Activated T-helper 2 cell treated with anti-CD3 and anti-CD28 coated beads, Interferon-gamma antibody, Interleukin-2, Interleukin-4, amounts not matched to agents 10 μg/mL and 5 μg/mL and 100 μg/mL, durations not matched to agents 14 hours and 24 hours and 36 hours (primary cell): ENCODE measurements at regions not wholly inside any gene's neighbourhood (a gene's known extent, or its start where the extent isn't known, plus 50 kb on each side); places are given as distances from the start of the nearest gene placed in this dataset.

Experiments used
- DNase-seq: peaks from one replicate; pipeline ENCODE4 v3.0.0; 2021; ENCODE audit warnings: low spot score
- H3K27ac Mint-ChIP-seq: one replicate; pipeline ENCODE4 v1.8.0; 2021; ENCODE audit warnings: mixed read lengths
- H3K27me3 Mint-ChIP-seq: one replicate; pipeline ENCODE4 v1.8.0; 2021; ENCODE audit warnings: low read depth, mixed read lengths
- H3K36me3 Mint-ChIP-seq: one replicate; pipeline ENCODE4 v1.8.0; 2021; ENCODE audit warnings: low read depth, mixed read lengths
- H3K4me1 Mint-ChIP-seq: one replicate; pipeline ENCODE4 v1.8.0; 2021; ENCODE audit warnings: low read depth, mixed read lengths
- H3K4me3 Mint-ChIP-seq: one replicate; pipeline ENCODE4 v1.8.0; 2021; ENCODE audit warnings: low read depth, mild to moderate bottlenecking, moderate library complexity, mixed read lengths
- H3K9me3 Mint-ChIP-seq: one replicate; pipeline ENCODE4 v1.8.0; 2021; ENCODE audit warnings: mixed read lengths
- intact Hi-C: fragments of 100-400 bp; cut with micrococcal nuclease; formaldehyde crosslinking; loops from one replicate; pipeline ENCODE4 v1.15.1; 2023

DNA sequence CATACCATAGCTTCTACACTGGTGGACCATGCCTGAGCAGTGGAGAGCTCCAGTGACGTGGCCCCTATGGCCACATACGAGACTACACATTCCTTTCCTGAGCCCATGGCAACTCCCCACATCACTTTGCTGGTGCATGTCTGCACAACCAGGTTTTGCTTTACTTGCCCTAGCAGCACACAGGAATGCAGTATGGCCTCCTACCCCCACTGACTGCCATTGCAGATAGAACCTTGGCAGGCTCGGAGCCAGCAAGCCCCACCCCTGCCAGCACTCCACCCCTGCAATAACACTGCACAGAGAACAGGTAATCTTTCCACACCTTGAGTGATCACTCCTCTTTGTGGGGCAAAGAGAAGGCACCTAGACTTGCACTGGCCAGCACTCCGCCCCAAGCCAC lies 531.9 kb upstream of the CAMK1G start:
- intact Hi-C loops = no loop called here
- Mint-ChIP-seq H3K36me3 (no peaks in the 10 kb centered on the region), H3K4me3 (no peak overlapping the region), H3K9me3 (no peaks in the 10 kb centered on the region), H3K4me1 (no peaks in the 10 kb centered on the region), H3K27ac (no peak overlapping the region), H3K27me3 (no peaks in the 10 kb centered on the region)
- no peak for DNase-seq

DNA sequence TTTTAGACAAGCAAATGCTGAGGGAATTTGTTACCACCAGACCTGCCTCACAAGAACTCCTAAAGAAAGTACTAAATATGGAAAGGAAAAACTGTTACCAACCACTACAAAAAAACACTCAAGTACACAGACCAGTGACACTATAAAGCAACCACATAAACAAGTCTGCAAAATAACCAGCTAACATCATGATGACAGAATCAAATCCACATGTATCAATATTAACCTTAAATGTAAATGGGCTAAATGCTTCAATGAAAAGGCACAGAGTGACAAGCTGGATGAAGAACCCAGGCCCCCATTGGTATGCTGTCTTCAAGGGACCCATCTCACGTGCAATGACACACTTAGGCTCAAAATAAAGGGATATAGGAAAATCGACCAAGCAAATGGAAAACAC lies 529.9 kb upstream of the CAMK1G start:
- intact Hi-C loops = no loop called here
- no peaks in the 10 kb centered on the region for H3K9me3 Mint-ChIP-seq
- H3K27me3 Mint-ChIP-seq = no peaks in the 10 kb centered on the region
- no peak for DNase-seq
- H3K27ac Mint-ChIP-seq = no peak overlapping the region
- H3K4me1 Mint-ChIP-seq = no peaks in the 10 kb centered on the region
- no peaks in the 10 kb centered on the region for H3K36me3 Mint-ChIP-seq
- no peak overlapping the region for H3K4me3 Mint-ChIP-seq

DNA sequence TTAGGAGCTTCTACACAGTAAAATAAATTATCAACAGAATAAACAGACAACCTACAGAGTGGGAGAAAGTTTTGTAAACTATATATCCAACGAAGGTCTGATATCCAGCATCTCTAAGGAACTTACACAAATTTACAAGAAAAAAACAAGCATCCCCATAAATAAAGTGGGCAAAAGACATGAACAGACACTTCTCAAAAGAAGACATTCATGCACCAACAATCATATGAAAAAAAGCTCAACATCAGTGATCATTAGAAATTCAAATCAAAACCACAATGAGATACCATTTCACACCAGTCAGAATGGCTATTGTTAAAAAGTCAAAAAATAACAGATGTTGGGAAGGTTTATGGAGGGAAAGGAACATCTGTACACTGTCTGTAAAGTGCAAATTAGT lies 526.4 kb upstream of the CAMK1G start:
- intact Hi-C loops = no loop called here
- DNase-seq = no peak
- Mint-ChIP-seq H3K4me3 (no peak overlapping the region), H3K36me3 (no peaks in the 10 kb centered on the region), H3K4me1 (no peaks in the 10 kb centered on the region), H3K9me3 (no peaks in the 10 kb centered on the region), H3K27me3 (no peaks in the 10 kb centered on the region), H3K27ac (no peak overlapping the region)

DNA sequence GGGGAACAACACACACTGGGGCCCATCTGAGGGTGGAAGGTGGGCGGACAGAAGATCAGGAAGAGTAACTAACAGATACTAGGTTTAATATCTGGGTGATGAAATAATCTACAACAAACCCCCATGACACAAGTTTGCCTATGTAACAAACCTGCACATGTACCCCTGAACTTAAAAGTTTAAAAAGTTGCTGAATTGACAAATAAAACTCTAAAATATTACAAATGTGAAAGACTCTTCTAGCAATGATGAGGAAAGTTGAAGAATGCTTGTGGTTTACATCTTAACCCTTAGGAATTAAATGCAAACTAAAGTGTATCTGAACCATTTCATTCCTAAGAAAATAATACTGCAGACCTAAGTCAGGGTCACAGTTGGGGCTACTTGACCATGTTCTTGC lies 525.6 kb upstream of the CAMK1G start:
- Mint-ChIP-seq H3K4me1 (no peaks in the 10 kb centered on the region), H3K27me3 (no peaks in the 10 kb centered on the region), H3K36me3 (no peaks in the 10 kb centered on the region), H3K4me3 (no peak overlapping the region), H3K27ac (no peak overlapping the region), H3K9me3 (no peaks in the 10 kb centered on the region)
- intact Hi-C loops = no loop called here
- no peak for DNase-seq

DNA sequence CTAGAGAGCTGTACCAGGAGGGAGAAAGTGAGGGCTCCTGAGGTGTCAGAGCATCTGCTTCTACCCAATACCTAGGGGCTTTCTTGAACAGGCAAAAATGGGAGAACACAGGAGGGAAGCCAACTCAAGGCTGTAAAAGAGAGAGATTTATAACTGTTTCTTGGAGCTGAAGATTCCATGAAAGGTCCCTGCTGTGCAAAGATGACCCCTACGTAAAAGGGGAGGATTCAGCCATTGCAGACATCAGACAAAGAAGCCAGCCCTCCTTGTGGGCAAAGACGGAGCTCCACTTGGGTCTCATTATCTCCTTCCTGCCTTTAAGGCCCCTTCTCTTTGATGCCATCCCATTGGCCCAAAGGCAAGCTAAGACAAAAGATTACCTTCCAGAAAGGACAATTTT lies 524.1 kb upstream of the CAMK1G start:
- no peak overlapping the region for H3K27ac Mint-ChIP-seq
- no peaks in the 10 kb centered on the region for H3K36me3 Mint-ChIP-seq
- intact Hi-C loops = no loop called here
- H3K27me3 Mint-ChIP-seq = no peaks in the 10 kb centered on the region
- H3K9me3 Mint-ChIP-seq = no peaks in the 10 kb centered on the region
- no peaks in the 10 kb centered on the region for H3K4me1 Mint-ChIP-seq
- H3K4me3 Mint-ChIP-seq = no peak overlapping the region
- no peak for DNase-seq

DNA sequence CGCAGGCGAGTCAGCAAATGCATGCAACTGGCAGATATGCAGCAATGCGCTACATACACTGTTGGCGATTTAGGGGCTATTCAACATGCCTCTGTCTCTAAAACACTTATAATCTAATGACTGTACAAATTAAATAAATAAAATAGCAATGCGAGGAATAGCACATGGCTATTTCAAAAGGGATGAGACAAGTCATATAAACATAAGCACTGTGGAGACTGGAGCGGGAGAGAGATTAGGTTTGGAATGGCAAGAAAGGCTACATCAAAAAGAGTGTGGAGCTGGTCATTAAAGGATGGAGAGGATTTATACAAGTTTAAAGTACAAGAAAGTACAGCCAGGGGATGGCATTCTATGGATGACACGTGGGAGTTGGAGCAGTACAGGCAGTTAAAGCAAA lies 523.5 kb upstream of the CAMK1G start:
- H3K27me3 Mint-ChIP-seq = no peaks in the 10 kb centered on the region

GRCh38 chr1:209062081-209062620 lies 521.4 kb upstream of the CAMK1G start:
- intact Hi-C loops = no loop called here
- Mint-ChIP-seq H3K4me1 (no peaks in the 10 kb centered on the region), H3K36me3 (no peaks in the 10 kb centered on the region), H3K9me3 (no peaks in the 10 kb centered on the region), H3K27me3 (no peaks in the 10 kb centered on the region), H3K4me3 (no peak overlapping the region), H3K27ac (no peak overlapping the region)
- no peak for DNase-seq

More for the DNA sequence above, 523.5 kb upstream of the CAMK1G start:
- DNase-seq = no peak
- H3K4me1 Mint-ChIP-seq = no peaks in the 10 kb centered on the region
- no peaks in the 10 kb centered on the region for H3K9me3 Mint-ChIP-seq
- no peak overlapping the region for H3K27ac Mint-ChIP-seq
- intact Hi-C loops = no loop called here
- no peak overlapping the region for H3K4me3 Mint-ChIP-seq
- H3K36me3 Mint-ChIP-seq = no peaks in the 10 kb centered on the region

DNA sequence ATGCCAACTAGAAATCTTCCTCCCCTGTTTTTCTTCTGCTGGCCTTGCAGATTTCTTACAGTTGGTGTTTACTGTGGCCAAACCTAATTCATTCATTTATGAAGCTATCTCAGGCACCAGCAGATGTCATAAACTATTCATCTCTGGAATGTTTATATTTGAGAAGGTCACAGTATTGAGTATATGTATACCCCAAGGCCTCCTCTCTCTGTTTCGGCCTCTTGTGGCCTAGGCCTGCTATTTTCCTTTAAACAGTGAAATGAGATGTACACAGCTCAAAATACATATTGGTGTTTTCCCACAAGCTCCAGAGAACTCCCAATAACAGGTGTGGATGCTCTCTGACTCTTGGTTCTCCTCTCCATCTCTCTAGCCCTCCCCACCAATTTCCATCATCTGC lies 520.7 kb upstream of the CAMK1G start:
- Mint-ChIP-seq H3K36me3 (no peaks in the 10 kb centered on the region), H3K4me3 (no peak overlapping the region), H3K4me1 (no peaks in the 10 kb centered on the region), H3K9me3 (no peaks in the 10 kb centered on the region), H3K27me3 (no peaks in the 10 kb centered on the region), H3K27ac (no peak overlapping the region)
- intact Hi-C loops = no loop called here
- no peak for DNase-seq

DNA sequence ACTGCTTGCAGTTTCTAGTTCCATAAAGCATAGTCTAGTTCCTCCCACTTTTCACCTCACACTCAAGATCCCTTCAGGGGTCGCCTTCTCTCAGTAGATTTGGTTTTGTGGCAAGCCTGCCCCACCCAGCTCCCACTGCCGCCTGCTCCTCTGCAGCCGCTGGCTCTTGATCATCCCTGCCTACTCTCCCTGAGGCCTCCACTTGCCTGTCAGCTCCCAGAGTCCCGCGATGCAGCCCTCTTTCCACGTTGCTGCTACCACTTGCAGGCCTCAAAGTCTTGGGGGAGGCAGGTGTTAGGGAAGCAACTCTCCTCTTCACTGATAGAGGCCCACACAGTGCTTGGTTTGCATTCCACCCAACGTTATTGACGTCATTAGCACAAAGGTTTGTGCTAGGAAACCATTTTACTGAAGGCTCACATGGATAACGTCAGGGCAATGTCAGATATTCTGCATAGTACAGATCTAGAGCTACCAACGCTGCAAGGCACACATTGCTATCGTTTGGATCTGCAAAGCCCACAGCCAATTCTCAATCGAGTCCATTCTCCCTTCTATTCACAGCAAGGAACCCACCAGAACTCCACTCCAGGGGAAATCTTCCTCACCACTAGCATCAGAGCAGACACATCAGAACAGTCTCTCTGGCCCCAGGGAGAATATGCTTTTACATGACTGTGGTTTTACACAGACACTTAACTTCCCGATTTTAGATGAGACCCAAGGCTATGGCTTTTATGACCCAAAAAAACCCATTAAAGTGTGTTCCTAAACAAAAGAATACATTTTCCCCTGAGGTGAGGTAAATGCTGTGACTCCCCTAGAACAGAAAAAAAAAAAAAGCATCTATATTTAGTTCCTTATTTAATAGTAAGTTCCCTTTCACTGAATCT lies 519.5 kb upstream of the CAMK1G start:
- Mint-ChIP-seq H3K4me1 (peaks cover 2% of the 10 kb centered on the region), H3K27ac (no peak overlapping the region), H3K36me3 (no peaks in the 10 kb centered on the region), H3K4me3 (no peak overlapping the region), H3K27me3 (no peaks in the 10 kb centered on the region), H3K9me3 (no peaks in the 10 kb centered on the region)
- no peak for DNase-seq
- intact Hi-C loops = no loop called here

- Mint-ChIP-seq H3K9me3 (no peaks in the 10 kb centered on the region), H3K4me1 (peaks cover 2% of the 10 kb centered on the region), H3K36me3 (no peaks in the 10 kb centered on the region), H3K4me3 (no peak overlapping the region), H3K27me3 (no peaks in the 10 kb centered on the region), H3K27ac (no peak overlapping the region)
- DNase-seq = no peak
- intact Hi-C loops = no loop called here
These were observed 518.4 kb upstream of the CAMK1G start for GRCh38 chr1:209064850-209065706.

GRCh38 chr1:209072481-209072880 lies 511.0 kb upstream of the CAMK1G start:
- no peaks in the 10 kb centered on the region for H3K9me3 Mint-ChIP-seq
- no peaks in the 10 kb centered on the region for H3K27me3 Mint-ChIP-seq
- intact Hi-C loops = no loop called here
- no peak for DNase-seq
- peaks cover 2% of the 10 kb centered on the region for H3K4me1 Mint-ChIP-seq
- H3K4me3 Mint-ChIP-seq = no peak overlapping the region
- H3K27ac Mint-ChIP-seq = no peak overlapping the region
- H3K36me3 Mint-ChIP-seq = no peaks in the 10 kb centered on the region

- Mint-ChIP-seq H3K9me3 (no peaks in the 10 kb centered on the region), H3K4me1 (no peaks in the 10 kb centered on the region), H3K27ac (no peak overlapping the region), H3K27me3 (no peaks in the 10 kb centered on the region), H3K36me3 (no peaks in the 10 kb centered on the region), H3K4me3 (no peak overlapping the region)
- intact Hi-C loops = no loop called here
- DNase-seq = no peak
These were observed 509.6 kb upstream of the CAMK1G start for GRCh38 chr1:209073879-209074278.
